Neural cell (in vitro differentiated cells): ENCODE measurements at regions not wholly inside any gene's neighbourhood (a gene's known extent, or its start where the extent isn't known, plus 50 kb on each side); places are given as distances from the start of the nearest gene placed in this dataset.

ENCODE experiments used
- H2AFZ ChIP-seq: fragments of 200-600, 300-800 bp; sonication (generic), shearing (Covaris generic); 2 replicates; pipeline ENCODE4 v1.6.0; 2014; ENCODE audit warnings: low read depth, mild to moderate bottlenecking, antibody characterized with exemption, low read length, moderate library complexity
- H3F3A ChIP-seq: fragments of 200-600 bp; shearing (Covaris generic); 2 replicates; pipeline ENCODE4 v1.6.1; 2016; ENCODE audit warnings: mild to moderate bottlenecking, moderate library complexity, mixed read lengths, antibody characterized with exemption, low read length; ENCODE audit not compliant: insufficient read depth, poor library complexity, severe bottlenecking
- H3K27ac ChIP-seq: fragments of 200-600, 300-800 bp; sonication (generic), shearing (Covaris generic); 2 replicates; pipeline ENCODE4 v1.5.1; 2014; ENCODE audit warnings: mild to moderate bottlenecking, low read length, moderate library complexity
- H3K27me3 ChIP-seq: fragments of 300-800, 200-600 bp; sonication (generic), shearing (Covaris generic); 2 replicates; pipeline ENCODE4 v1.6.0; 2014; ENCODE audit warnings: mild to moderate bottlenecking, low read depth, low read length, moderate library complexity; ENCODE audit not compliant: insufficient read depth
- H3K36me3 ChIP-seq: fragments of 300-800, 200-600 bp; sonication (generic), shearing (Covaris generic); 2 replicates; pipeline ENCODE4 v1.5.1; 2014; ENCODE audit warnings: mild to moderate bottlenecking, antibody characterized with exemption, low read length, moderate library complexity; ENCODE audit not compliant: insufficient read depth
- H3K4me2 ChIP-seq: fragments of 300-800, 200-600 bp; sonication (generic), shearing (Covaris generic); 2 replicates; pipeline ENCODE4 v1.6.0; 2014; ENCODE audit warnings: mild to moderate bottlenecking, low read length
- H3K4me3 ChIP-seq: fragments of 300-800, 200-600 bp; sonication (generic), shearing (Covaris generic); 2 replicates; pipeline ENCODE4 v1.5.1; 2014; ENCODE audit warnings: mild to moderate bottlenecking, low read length, moderate library complexity
- H3K79me2 ChIP-seq: fragments of 200-600 bp; shearing (Covaris generic); replicated peaks from 2 replicates; pipeline ENCODE4 v1.6.0; 2014; ENCODE audit warnings: mild to moderate bottlenecking, low read length, moderate library complexity; ENCODE audit not compliant: insufficient read depth
- H3K9ac ChIP-seq: fragments of 300-800, 200-600 bp; sonication (generic), shearing (Covaris generic); 2 replicates; pipeline ENCODE4 v1.6.1; 2016; ENCODE audit warnings: mild to moderate bottlenecking, low read length, mixed read lengths
- H3K9me2 ChIP-seq: fragments of 200-600 bp; shearing (Covaris generic); 2 replicates; pipeline ENCODE4 v1.6.1; 2016; ENCODE audit warnings: mild to moderate bottlenecking, low read length, mixed read lengths; ENCODE audit not compliant: insufficient read depth
- H3K9me3 ChIP-seq: fragments of 200-600, 300-800 bp; sonication (generic), shearing (Covaris generic); 2 replicates; pipeline ENCODE4 v1.6.1; 2016; ENCODE audit warnings: mild to moderate bottlenecking, mixed run types, low read length, moderate library complexity, mixed read lengths
- H4K20me1 ChIP-seq: fragments of 200-600 bp; shearing (Covaris generic); 2 replicates; pipeline ENCODE4 v1.6.1; 2016; ENCODE audit warnings: mild to moderate bottlenecking, mixed run types; ENCODE audit not compliant: insufficient read depth
- EP300 ChIP-seq: fragments of 450-650 bp; conservative IDR thresholded peaks from 2 replicates; pipeline ENCODE4 v1.6.1; 2014; ENCODE audit warnings: antibody characterized with exemption, mild to moderate bottlenecking, moderate library complexity; ENCODE audit not compliant: poor library complexity, severe bottlenecking
- EZH2 ChIP-seq: fragments of 200-600, 300-800 bp; shearing (Covaris generic), sonication (generic); IDR thresholded peaks from 2 replicates; pipeline ENCODE4 v1.6.1; 2014; ENCODE audit warnings: antibody characterized with exemption, low read length, borderline replicate concordance, mild to moderate bottlenecking; ENCODE audit not compliant: insufficient read depth, poor library complexity, severe bottlenecking
- MXI1 ChIP-seq: fragments of 450-650 bp; conservative IDR thresholded peaks from 2 replicates; pipeline ENCODE4 v1.6.1; 2014; ENCODE audit warnings: antibody characterized with exemption, mild to moderate bottlenecking; ENCODE audit not compliant: poor library complexity, severe bottlenecking
- POLR2AphosphoS5 ChIP-seq: IDR thresholded peaks from 2 replicates; pipeline ENCODE4 v1.6.1; 2012
- RAD21 ChIP-seq: fragments of 450-650 bp; conservative IDR thresholded peaks from 2 replicates; pipeline ENCODE4 v1.6.1; 2014; ENCODE audit warnings: antibody characterized with exemption, mild to moderate bottlenecking, moderate library complexity
- SMC3 ChIP-seq: fragments of 450-650 bp; conservative IDR thresholded peaks from 2 replicates; pipeline ENCODE4 v1.6.1; 2014; ENCODE audit warnings: antibody characterized with exemption, mild to moderate bottlenecking, moderate library complexity; ENCODE audit not compliant: poor library complexity
- TAF1 ChIP-seq: IDR thresholded peaks from 2 replicates; pipeline ENCODE4 v1.6.1; 2012; ENCODE audit warnings: low read depth
- TF ChIP-seq, protein P1 (sequence below): fragments of 450-650 bp; IDR thresholded peaks from 2 replicates; pipeline ENCODE4 v1.5.1; 2014; ENCODE audit warnings: antibody characterized with exemption, mild to moderate bottlenecking, moderate library complexity; ENCODE audit not compliant: poor library complexity, severe bottlenecking
- TF ChIP-seq, protein P2 (sequence below): IDR thresholded peaks from 2 replicates; pipeline ENCODE4 v1.6.1; 2012; ENCODE audit warnings: borderline replicate concordance

DNA sequence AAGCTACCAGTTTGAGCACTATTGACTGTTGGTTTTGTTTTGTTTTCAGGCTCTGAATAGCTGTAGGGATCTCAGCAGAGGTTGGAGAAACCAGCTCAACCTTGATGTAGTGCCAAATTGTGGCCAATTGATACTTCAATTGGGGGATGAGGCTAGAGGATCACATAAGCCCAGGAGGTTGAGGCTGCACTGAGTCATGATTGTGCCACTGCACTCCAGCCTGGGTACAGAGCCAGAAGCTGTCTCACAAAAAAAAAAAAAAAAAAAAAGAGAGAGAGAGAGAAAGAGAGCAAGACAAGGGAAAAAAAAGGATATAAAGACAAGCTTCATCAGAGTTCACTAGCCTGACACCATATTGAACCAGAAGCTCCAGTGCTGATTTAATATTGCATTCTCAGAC, 702.1 kb downstream of the FRK start:
- H3K9me2 ChIP-seq: no peaks in the 10 kb centered on the region
- no peaks in the 10 kb centered on the region for H3K9me3 ChIP-seq
- no peak overlapping the region for H2AFZ ChIP-seq
- H3K9ac ChIP-seq: no peak overlapping the region
- H3K4me2 ChIP-seq: no peak overlapping the region
- no peaks in the 10 kb centered on the region for H3K79me2 ChIP-seq
- H3K36me3 ChIP-seq: no peaks in the 10 kb centered on the region
- no peaks in the 10 kb centered on the region for H3K27me3 ChIP-seq
- no peak overlapping the region for H3K4me3 ChIP-seq
- no peak for TF ChIP-seq EP300
- TF ChIP-seq EZH2: no peak
- TF ChIP-seq, protein P1, sequence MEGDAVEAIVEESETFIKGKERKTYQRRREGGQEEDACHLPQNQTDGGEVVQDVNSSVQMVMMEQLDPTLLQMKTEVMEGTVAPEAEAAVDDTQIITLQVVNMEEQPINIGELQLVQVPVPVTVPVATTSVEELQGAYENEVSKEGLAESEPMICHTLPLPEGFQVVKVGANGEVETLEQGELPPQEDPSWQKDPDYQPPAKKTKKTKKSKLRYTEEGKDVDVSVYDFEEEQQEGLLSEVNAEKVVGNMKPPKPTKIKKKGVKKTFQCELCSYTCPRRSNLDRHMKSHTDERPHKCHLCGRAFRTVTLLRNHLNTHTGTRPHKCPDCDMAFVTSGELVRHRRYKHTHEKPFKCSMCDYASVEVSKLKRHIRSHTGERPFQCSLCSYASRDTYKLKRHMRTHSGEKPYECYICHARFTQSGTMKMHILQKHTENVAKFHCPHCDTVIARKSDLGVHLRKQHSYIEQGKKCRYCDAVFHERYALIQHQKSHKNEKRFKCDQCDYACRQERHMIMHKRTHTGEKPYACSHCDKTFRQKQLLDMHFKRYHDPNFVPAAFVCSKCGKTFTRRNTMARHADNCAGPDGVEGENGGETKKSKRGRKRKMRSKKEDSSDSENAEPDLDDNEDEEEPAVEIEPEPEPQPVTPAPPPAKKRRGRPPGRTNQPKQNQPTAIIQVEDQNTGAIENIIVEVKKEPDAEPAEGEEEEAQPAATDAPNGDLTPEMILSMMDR: no peak
- TF ChIP-seq POLR2AphosphoS5: no peak
- no peak for TF ChIP-seq MXI1
- no peak for TF ChIP-seq RAD21
- TF ChIP-seq, protein P2, sequence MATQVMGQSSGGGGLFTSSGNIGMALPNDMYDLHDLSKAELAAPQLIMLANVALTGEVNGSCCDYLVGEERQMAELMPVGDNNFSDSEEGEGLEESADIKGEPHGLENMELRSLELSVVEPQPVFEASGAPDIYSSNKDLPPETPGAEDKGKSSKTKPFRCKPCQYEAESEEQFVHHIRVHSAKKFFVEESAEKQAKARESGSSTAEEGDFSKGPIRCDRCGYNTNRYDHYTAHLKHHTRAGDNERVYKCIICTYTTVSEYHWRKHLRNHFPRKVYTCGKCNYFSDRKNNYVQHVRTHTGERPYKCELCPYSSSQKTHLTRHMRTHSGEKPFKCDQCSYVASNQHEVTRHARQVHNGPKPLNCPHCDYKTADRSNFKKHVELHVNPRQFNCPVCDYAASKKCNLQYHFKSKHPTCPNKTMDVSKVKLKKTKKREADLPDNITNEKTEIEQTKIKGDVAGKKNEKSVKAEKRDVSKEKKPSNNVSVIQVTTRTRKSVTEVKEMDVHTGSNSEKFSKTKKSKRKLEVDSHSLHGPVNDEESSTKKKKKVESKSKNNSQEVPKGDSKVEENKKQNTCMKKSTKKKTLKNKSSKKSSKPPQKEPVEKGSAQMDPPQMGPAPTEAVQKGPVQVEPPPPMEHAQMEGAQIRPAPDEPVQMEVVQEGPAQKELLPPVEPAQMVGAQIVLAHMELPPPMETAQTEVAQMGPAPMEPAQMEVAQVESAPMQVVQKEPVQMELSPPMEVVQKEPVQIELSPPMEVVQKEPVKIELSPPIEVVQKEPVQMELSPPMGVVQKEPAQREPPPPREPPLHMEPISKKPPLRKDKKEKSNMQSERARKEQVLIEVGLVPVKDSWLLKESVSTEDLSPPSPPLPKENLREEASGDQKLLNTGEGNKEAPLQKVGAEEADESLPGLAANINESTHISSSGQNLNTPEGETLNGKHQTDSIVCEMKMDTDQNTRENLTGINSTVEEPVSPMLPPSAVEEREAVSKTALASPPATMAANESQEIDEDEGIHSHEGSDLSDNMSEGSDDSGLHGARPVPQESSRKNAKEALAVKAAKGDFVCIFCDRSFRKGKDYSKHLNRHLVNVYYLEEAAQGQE: no peak
- no peak for TF ChIP-seq SMC3
- no peak overlapping the region for H3K27ac ChIP-seq
- no peaks in the 10 kb centered on the region for H3F3A ChIP-seq
- H4K20me1 ChIP-seq: no peaks in the 10 kb centered on the region

DNA sequence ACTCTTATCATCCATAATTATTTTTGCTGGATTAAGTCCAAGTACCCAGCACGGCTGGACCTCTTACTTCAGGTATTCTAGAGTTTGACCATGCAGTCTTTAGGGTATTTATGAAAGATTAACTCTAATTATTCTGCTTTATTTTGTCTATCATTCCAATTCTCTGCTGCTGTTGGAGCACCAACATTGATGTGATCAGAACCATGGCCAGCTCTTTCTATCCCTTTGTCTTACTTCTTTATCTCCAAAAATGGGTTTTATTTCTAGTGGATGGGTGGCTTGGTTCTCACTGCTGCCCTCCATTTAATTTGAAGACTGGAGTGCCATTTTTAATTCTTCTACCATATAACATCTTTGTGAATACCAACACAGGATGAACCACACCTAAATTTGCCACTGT, 704.3 kb downstream of the FRK start:
- Histone ChIP-seq H3K36me3 (no peaks in the 10 kb centered on the region), H3K4me3 (no peak overlapping the region), H3K79me2 (no peaks in the 10 kb centered on the region), H3K27me3 (no peaks in the 10 kb centered on the region), H4K20me1 (no peaks in the 10 kb centered on the region), H2AFZ (no peak overlapping the region), H3K27ac (no peak overlapping the region), H3K9me2 (no peaks in the 10 kb centered on the region), H3K9me3 (no peaks in the 10 kb centered on the region), H3F3A (no peaks in the 10 kb centered on the region), H3K9ac (no peak overlapping the region), H3K4me2 (no peak overlapping the region)
- TF ChIP-seq EZH2 (no peak), POLR2AphosphoS5 (no peak), MXI1 (no peak), TAF1 (no peak), SMC3 (no peak), RAD21 (no peak)
- TF ChIP-seq, protein P1: no peak
- TF ChIP-seq, protein P2: no peak
